SK-N-SH (cell line): ENCODE measurements at regions not wholly inside any gene's neighbourhood (a gene's known extent, or its start where the extent isn't known, plus 50 kb on each side); places are given as distances from the start of the nearest gene placed in this dataset.

Experiments
- CTCF ChIA-PET: fragments of 300-600, 350-600 bp; formaldehyde crosslinking; extraction: SDS; loops from one replicate; lab custom pipeline; 2021; lab: Yijun Ruan, JAX
- POLR2A ChIA-PET: fragments of 350-600 bp; sonication (Branson Sonifier 250); formaldehyde crosslinking; extraction: SDS; loops from one replicate; lab custom pipeline; 2020; ENCODE audit warnings: antibody characterized with exemption, inconsistent platforms; lab: Yijun Ruan, JAX
- DNase-seq: peaks from one replicate; pipeline ENCODE4 v3.0.0; 2012
- H2AFZ ChIP-seq: fragments of 200-600 bp; sonication (generic); 2 replicates; pipeline ENCODE4 v1.8.1; 2016; ENCODE audit warnings: antibody characterized with exemption, mild to moderate bottlenecking, low read depth
- H3F3A ChIP-seq: fragments of 200-600 bp; sonication (generic); replicated peaks from 2 replicates; pipeline ENCODE3; 2016; ENCODE audit warnings: antibody characterized with exemption, mild to moderate bottlenecking; ENCODE audit not compliant: insufficient read depth
- H3K27ac ChIP-seq, 2 experiments: fragments of 200-500 bp in 1 of 2; fragments of 200-600 bp in 1 of 2; sonication (Bioruptor generic) in 1 of 2; sonication (generic), shearing (Covaris generic) in 1 of 2; 2 replicates each; pipeline versions ENCODE4 v1.5.1 to v1.6.1; 2014 to 2016; ENCODE audit warnings: low read depth in 2 of 2, inconsistent platforms in 1 of 2, low read length in 1 of 2, mild to moderate bottlenecking in 1 of 2, mixed read lengths in 1 of 2
- H3K27me3 ChIP-seq: fragments of 200-600 bp; sonication (generic), shearing (Covaris generic); 2 replicates; pipeline ENCODE4 v1.6.1; 2016; ENCODE audit warnings: mixed run types; ENCODE audit not compliant: insufficient read depth
- H3K36me3 ChIP-seq, 2 experiments: fragments of 200-500 bp in 1 of 2; fragments of 200-600 bp in 1 of 2; sonication (Bioruptor generic) in 1 of 2; sonication (generic) in 1 of 2; replicated peaks in 1 of 2; 2 replicates each; pipeline versions ENCODE3 to v1.5.1; 2014 to 2016; ENCODE audit warnings: low read length in 1 of 2, mild to moderate bottlenecking in 1 of 2; ENCODE audit not compliant: insufficient read depth in 2 of 2, control insufficient read depth in 1 of 2
- H3K4me1 ChIP-seq, 2 experiments: fragments of 200-500 bp in 1 of 2; fragments of 200-600 bp in 1 of 2; sonication (Bioruptor generic) in 1 of 2; sonication (generic), shearing (Covaris generic) in 1 of 2; 2 replicates each; pipeline versions ENCODE4 v1.5.1 to v1.6.1; 2014 to 2016; ENCODE audit warnings: low read depth in 1 of 2, low read length in 1 of 2, mixed run types in 1 of 2; ENCODE audit not compliant: insufficient read depth in 2 of 2, control insufficient read depth in 1 of 2
- H3K4me2 ChIP-seq: fragments of 200-600 bp; sonication (generic), shearing (Covaris generic); 2 replicates; pipeline ENCODE4 v1.6.1; 2017; ENCODE audit warnings: mixed run types
- H3K4me3 ChIP-seq, 2 experiments: fragments of 200-500 bp in 1 of 2; fragments of 200-600 bp in 1 of 2; sonication (Bioruptor generic) in 1 of 2; sonication (generic), shearing (Covaris generic) in 1 of 2; 2 replicates each; pipeline versions ENCODE4 v1.5.1 to v1.8.1; 2014 to 2016; ENCODE audit warnings: low read depth in 2 of 2, inconsistent platforms in 1 of 2, low read length in 1 of 2, mild to moderate bottlenecking in 1 of 2, mixed read lengths in 1 of 2, moderate library complexity in 1 of 2
- H3K79me2 ChIP-seq: fragments of 200-600 bp; sonication (generic); 2 replicates; pipeline ENCODE4 v1.8.1; 2017; ENCODE audit warnings: mild to moderate bottlenecking; ENCODE audit not compliant: insufficient read depth
- H3K9ac ChIP-seq: fragments of 200-600 bp; sonication (generic); 2 replicates; pipeline ENCODE4 v1.6.1; 2017; ENCODE audit warnings: mixed run types
- H3K9me2 ChIP-seq: fragments of 200-600 bp; sonication (generic); 2 replicates; pipeline ENCODE4 v1.6.1; 2017; ENCODE audit warnings: mixed run types
- H3K9me3 ChIP-seq: fragments of 200-600 bp; sonication (generic); 2 replicates; pipeline ENCODE4 v1.6.1; 2017; ENCODE audit warnings: mixed run types, mild to moderate bottlenecking, moderate library complexity
- H4K20me1 ChIP-seq: fragments of 200-600 bp; sonication (generic); 2 replicates; pipeline ENCODE4 v1.6.1; 2017; ENCODE audit warnings: mild to moderate bottlenecking, mixed run types; ENCODE audit not compliant: insufficient read depth
- CHD2 ChIP-seq: fragments of 150-350 bp; IDR thresholded peaks from 2 replicates; pipeline ENCODE4 v1.6.1; 2018; ENCODE audit warnings: low read length; ENCODE audit not compliant: partially characterized antibody
- FOSL2 ChIP-seq: IDR thresholded peaks from 2 replicates; pipeline ENCODE4 v1.4.0; 2012; ENCODE audit warnings: low read depth, mild to moderate bottlenecking, moderate library complexity, borderline replicate concordance
- FOXJ3 ChIP-seq: sonication (generic); formaldehyde crosslinking; IDR thresholded peaks from 2 replicates; pipeline ENCODE4 v1.5.1; 2020; ENCODE audit warnings: mild to moderate bottlenecking, missing genetic modification reagents
- GATA2 ChIP-seq: sonication (generic); formaldehyde crosslinking; IDR thresholded peaks from 2 replicates; pipeline ENCODE4 v1.5.0; 2020; ENCODE audit warnings: mild to moderate bottlenecking, missing genetic modification reagents
- MXI1 ChIP-seq: IDR thresholded peaks from 2 replicates; pipeline ENCODE4 v1.6.1; 2012; ENCODE audit warnings: mild to moderate bottlenecking, low read depth, low read length, improper control_type of control experiment
- PBX3 ChIP-seq: IDR thresholded peaks from 2 replicates; pipeline ENCODE4; 2012
- POLR2AphosphoS5 ChIP-seq: IDR thresholded peaks from 2 replicates; pipeline ENCODE4 v1.6.1; 2012; ENCODE audit warnings: low read depth, low read length
- RAD21 ChIP-seq: IDR thresholded peaks from 2 replicates; pipeline ENCODE4 v1.6.1; 2012; ENCODE audit warnings: mild to moderate bottlenecking, low read length
- RFX5 ChIP-seq: IDR thresholded peaks from 2 replicates; pipeline ENCODE4 v1.6.1; 2012; ENCODE audit warnings: mild to moderate bottlenecking, improper control_type of control experiment, low read length
- RXRA ChIP-seq: IDR thresholded peaks from 2 replicates; pipeline ENCODE4 v1.4.0; 2012; ENCODE audit warnings: low read depth, mild to moderate bottlenecking, borderline replicate concordance
- TAF1 ChIP-seq: IDR thresholded peaks from 2 replicates; pipeline ENCODE4 v1.6.1; 2012; ENCODE audit warnings: low read depth, mild to moderate bottlenecking, low read length, moderate library complexity, borderline replicate concordance
- USF2 ChIP-seq: fragments of 150-350 bp; IDR thresholded peaks from 2 replicates; pipeline ENCODE4 v1.6.1; 2017; ENCODE audit warnings: antibody characterized with exemption, low read length, low read depth, borderline replicate concordance
- YY1 ChIP-seq: IDR thresholded peaks from 2 replicates; pipeline ENCODE4 v1.4.0; 2012; ENCODE audit warnings: low read depth, mild to moderate bottlenecking
- TF ChIP-seq, protein P1 (sequence below): fragments of 150-350 bp; IDR thresholded peaks from 2 replicates; pipeline ENCODE4 v1.6.1; 2016; ENCODE audit warnings: mild to moderate bottlenecking, low read depth, low read length
- TF ChIP-seq, protein P2 (sequence below): IDR thresholded peaks from 2 replicates; pipeline ENCODE4 v1.4.0; 2012; ENCODE audit warnings: low read depth, borderline replicate concordance
- TF ChIP-seq, protein P3 (sequence below): IDR thresholded peaks from 2 replicates; pipeline ENCODE4 v1.6.1; 2012; ENCODE audit warnings: mild to moderate bottlenecking, low read depth, low read length, moderate library complexity

- H3K4me2 ChIP-seq = no peak overlapping the region
- TF ChIP-seq FOXJ3 = no peak
- no peak for TF ChIP-seq MXI1
- TF ChIP-seq POLR2AphosphoS5 = no peak
- no peak for TF ChIP-seq RXRA
- no peak for TF ChIP-seq RFX5
- no peak for TF ChIP-seq USF2
- no peak for TF ChIP-seq FOSL2
- TF ChIP-seq CHD2 = no peak
- TF ChIP-seq TAF1 = no peak
- TF ChIP-seq, protein P1, sequence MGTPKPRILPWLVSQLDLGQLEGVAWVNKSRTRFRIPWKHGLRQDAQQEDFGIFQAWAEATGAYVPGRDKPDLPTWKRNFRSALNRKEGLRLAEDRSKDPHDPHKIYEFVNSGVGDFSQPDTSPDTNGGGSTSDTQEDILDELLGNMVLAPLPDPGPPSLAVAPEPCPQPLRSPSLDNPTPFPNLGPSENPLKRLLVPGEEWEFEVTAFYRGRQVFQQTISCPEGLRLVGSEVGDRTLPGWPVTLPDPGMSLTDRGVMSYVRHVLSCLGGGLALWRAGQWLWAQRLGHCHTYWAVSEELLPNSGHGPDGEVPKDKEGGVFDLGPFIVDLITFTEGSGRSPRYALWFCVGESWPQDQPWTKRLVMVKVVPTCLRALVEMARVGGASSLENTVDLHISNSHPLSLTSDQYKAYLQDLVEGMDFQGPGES = no peak
- no peak for TF ChIP-seq GATA2 (CRISPR knock-in tag)
- TF ChIP-seq YY1 = no peak
- TF ChIP-seq, protein P2, sequence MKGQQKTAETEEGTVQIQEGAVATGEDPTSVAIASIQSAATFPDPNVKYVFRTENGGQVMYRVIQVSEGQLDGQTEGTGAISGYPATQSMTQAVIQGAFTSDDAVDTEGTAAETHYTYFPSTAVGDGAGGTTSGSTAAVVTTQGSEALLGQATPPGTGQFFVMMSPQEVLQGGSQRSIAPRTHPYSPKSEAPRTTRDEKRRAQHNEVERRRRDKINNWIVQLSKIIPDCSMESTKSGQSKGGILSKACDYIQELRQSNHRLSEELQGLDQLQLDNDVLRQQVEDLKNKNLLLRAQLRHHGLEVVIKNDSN = no peak
- TF ChIP-seq RAD21 = no peak
- TF ChIP-seq, protein P3, sequence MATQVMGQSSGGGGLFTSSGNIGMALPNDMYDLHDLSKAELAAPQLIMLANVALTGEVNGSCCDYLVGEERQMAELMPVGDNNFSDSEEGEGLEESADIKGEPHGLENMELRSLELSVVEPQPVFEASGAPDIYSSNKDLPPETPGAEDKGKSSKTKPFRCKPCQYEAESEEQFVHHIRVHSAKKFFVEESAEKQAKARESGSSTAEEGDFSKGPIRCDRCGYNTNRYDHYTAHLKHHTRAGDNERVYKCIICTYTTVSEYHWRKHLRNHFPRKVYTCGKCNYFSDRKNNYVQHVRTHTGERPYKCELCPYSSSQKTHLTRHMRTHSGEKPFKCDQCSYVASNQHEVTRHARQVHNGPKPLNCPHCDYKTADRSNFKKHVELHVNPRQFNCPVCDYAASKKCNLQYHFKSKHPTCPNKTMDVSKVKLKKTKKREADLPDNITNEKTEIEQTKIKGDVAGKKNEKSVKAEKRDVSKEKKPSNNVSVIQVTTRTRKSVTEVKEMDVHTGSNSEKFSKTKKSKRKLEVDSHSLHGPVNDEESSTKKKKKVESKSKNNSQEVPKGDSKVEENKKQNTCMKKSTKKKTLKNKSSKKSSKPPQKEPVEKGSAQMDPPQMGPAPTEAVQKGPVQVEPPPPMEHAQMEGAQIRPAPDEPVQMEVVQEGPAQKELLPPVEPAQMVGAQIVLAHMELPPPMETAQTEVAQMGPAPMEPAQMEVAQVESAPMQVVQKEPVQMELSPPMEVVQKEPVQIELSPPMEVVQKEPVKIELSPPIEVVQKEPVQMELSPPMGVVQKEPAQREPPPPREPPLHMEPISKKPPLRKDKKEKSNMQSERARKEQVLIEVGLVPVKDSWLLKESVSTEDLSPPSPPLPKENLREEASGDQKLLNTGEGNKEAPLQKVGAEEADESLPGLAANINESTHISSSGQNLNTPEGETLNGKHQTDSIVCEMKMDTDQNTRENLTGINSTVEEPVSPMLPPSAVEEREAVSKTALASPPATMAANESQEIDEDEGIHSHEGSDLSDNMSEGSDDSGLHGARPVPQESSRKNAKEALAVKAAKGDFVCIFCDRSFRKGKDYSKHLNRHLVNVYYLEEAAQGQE = no peak
- no peak for TF ChIP-seq PBX3
- H3F3A ChIP-seq = no peaks in the 10 kb centered on the region
- H4K20me1 ChIP-seq = no peaks in the 10 kb centered on the region
- H2AFZ ChIP-seq = no peak overlapping the region
- DNase-seq = no peak
- no peaks in the 10 kb centered on the region for H3K9me3 ChIP-seq
- H3K4me1 ChIP-seq = peaks cover 12 to 47% of the 10 kb centered on the region in 2 experiments; a peak in 3 of 4 replicates
- no peak overlapping the region for H3K9ac ChIP-seq
- no peaks in the 10 kb centered on the region for H3K79me2 ChIP-seq
- no peak overlapping the region for H3K27ac ChIP-seq
- POLR2A ChIA-PET = no interaction called here
- no peaks in the 10 kb centered on the region for H3K9me2 ChIP-seq
- no peak overlapping the region for H3K4me3 ChIP-seq
- no peaks in the 10 kb centered on the region for H3K36me3 ChIP-seq
- peaks cover 4% of the 10 kb centered on the region; the same call in 1 of the 2 replicates for H3K27me3 ChIP-seq
- CTCF ChIA-PET = interaction anchor here (1.0 to 1.8 kb wide), 3 partner anchors 20 to 289 kb away, joined by 3 to 6 read pairs (median 5); no protein-coding TSS in a partner anchor
Observed at GRCh38 chr17:77730376-77730775, 228.1 kb upstream of the TNRC6C start.
